HG03565 (cell line): ENCODE measurements at regions not wholly inside any gene's neighbourhood (a gene's known extent, or its start where the extent isn't known, plus 50 kb on each side); places are given as distances from the start of the nearest gene placed in this dataset.

Experiments used
- ATAC-seq: cut with Tn5 transposase; IDR thresholded peaks from one replicate; pipeline ENCODE4 v1.9.1; 2021; ENCODE audit warnings: mild to moderate bottlenecking, moderate library complexity; ENCODE audit not compliant: unreplicated experiment

DNA sequence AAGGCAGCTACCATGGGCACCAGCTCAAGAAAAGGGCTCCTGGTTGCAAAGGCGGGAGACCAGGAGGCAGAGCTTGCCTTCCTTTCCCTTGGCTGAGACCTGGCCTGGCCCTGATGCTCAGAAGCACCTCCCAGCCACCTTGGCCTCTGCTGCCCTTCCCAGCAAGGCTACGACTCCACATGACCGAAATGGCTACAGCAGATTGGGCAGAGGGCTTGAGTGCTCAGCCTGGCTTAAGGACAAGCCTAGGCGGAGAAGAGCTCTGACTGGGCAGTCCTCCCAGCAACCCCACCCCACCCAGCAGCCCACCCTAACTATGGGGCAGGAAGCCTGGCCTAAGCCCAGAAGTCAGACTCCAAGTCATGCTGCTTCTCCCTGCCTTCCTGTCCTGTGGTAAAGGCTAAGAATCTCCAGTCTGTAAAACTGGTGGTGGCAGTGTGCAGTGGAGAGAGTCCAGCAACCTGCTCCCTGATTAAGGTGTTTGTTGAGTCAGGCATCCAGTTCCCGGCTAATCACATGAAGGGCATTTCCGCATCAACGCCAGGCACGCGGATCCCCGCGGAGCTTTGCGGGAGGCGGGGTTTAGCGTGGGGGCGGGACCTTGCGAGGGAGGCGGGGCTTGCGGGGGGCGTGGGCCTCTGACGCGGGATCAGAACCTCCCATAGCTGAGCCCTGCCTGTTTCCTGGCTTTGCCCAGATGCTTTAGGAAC, 256.0 kb downstream of the BCL11A start:
- no peak for ATAC-seq

DNA sequence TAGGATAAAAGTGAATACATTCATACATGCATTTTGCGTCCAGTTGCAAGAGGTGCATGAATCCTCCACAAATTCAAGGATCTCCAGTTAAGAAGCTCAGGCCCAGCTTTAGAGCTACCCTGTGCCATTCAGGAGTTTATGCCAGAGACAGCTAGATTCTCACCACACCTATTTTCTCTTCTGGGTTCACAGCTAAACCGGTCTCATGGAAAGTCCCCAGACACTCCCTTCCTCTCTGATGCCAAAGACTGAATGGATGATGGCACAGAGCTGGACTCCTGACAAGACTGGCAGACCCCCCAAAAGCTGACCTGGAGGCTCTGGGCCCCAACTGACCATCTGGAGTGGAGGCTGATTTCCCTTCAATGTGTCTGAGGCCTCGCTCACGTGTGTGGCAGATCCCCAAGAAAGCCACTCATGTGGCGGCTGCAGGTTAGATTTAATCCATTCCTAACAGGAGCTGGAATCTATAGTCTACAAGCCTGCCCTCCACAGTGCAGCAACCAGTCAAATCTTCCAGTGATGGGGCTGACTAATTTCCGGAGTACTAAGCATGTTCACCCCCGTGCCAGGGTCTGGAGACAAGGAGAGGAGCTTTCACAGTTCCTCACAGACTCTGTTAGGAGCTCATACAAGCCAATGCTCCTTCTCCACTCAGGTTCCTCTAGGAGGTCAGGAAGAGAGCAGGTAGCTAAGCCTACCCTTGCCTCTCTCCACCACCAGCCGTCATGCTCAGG, 257.1 kb downstream of the BCL11A start:
- ATAC-seq: no peak

GRCh38 chr2:60295636-60295962, 257.9 kb downstream of the BCL11A start:
- no peak for ATAC-seq

- no peak for ATAC-seq
These were observed 258.4 kb downstream of the BCL11A start for GRCh38 chr2:60294901-60295635.

GRCh38 chr2:60292242-60292641, 261.2 kb downstream of the BCL11A start:
- ATAC-seq: peak; percentile 37

DNA sequence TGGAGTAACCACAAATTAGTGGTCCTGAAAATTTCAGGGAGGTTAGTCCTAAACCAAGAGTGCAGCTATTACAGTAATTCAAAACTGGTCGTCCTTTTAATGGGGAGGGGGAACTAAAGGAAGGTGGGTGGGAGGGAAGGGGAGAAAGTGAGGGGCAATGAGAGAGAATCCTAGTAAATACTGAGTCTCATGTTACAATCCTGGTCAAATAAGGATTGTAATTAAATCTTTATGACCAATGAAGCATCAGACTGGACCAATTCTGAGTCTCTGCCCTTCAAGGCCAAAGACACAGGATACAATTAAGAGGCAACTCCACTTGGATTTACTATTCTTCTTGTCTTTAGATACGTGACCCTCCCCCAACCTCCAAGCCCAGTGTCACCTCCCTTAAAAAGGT, 262.9 kb downstream of the BCL11A start:
- no peak for ATAC-seq

DNA sequence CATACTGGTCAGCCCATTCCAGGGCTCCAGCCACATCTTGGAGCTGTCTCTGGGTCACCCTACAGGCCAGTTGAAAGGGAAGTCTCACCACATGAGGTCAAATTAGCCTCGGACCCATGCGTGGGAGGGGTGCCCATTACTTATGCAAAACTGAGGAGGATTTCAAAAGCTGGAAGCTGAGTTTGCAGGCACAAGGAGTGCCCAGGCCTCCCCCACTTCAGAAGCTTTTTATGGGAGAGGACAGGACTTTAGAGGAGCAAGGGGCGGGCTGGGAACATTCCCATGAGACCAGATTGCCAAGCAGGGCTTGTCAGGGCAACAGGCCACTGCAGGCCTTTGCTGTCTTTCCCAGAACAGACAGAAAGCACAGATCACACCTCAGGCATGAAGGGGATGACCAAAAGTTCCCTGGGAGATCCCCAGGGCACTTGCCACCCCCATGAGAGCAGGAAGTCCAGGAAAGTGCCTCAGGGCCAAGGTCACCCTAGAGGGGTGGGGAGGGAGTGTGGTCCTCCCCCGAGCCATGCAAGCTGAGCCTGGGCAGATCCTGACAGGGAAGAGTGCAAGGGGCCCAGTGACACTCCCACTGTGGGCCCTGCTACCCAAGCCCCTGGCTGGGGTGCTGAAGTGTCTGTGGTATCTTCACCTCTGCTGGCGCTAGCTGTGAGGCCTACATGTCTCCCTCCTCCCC, 267.7 kb downstream of the BCL11A start:
- ATAC-seq: no peak

- no peak for ATAC-seq
These were observed 269.8 kb downstream of the BCL11A start for GRCh38 chr2:60283626-60284025.

GRCh38 chr2:60282886-60283285, 270.6 kb downstream of the BCL11A start:
- ATAC-seq: no peak

DNA sequence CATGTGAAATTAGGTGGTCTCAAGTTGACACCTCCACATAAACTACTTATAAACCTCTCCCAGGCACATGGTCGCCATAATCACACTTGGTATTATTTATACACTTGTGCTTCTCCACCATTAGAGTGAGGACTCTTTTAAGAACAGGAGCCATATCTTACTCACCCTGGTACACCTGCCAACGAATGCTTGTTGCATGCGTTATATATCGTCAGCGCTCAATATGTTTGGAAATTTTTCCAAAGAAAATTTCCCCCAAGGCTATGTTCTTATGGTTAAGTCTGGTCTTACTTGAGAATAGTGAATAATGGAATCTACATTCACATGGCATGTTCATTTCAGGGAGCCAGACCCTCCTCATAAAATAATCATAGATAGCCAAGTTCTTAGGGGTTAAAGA, 271.7 kb downstream of the BCL11A start:
- ATAC-seq: no peak

- ATAC-seq: no peak
These were observed 273.2 kb downstream of the BCL11A start for GRCh38 chr2:60280238-60280637.

GRCh38 chr2:60278906-60279305, 274.5 kb downstream of the BCL11A start:
- no peak for ATAC-seq

GRCh38 chr2:60275958-60276357, 277.5 kb downstream of the BCL11A start:
- no peak for ATAC-seq

GRCh38 chr2:60273836-60274235, 279.6 kb downstream of the BCL11A start:
- no peak for ATAC-seq

- no peak for ATAC-seq
These were observed 281.7 kb downstream of the BCL11A start for GRCh38 chr2:60271713-60272112.

DNA sequence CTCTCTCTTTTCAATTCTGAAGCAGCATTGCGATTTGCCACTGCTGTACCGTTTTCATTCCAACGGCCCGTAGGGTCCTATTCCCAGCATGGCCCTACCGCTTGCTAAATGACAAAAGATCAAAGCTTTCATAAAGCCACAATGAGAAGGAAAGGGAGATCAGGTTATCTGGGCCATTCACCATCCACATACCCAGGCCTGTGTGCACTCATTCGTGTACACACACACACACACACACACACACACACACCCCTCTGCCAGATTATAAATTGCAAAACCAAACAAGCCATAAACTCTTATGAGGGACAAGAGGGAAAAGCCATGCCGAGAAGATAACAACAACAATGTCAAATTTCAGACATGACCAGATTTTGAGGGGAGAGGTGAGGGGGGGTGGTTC, 282.3 kb downstream of the BCL11A start:
- no peak for ATAC-seq

DNA sequence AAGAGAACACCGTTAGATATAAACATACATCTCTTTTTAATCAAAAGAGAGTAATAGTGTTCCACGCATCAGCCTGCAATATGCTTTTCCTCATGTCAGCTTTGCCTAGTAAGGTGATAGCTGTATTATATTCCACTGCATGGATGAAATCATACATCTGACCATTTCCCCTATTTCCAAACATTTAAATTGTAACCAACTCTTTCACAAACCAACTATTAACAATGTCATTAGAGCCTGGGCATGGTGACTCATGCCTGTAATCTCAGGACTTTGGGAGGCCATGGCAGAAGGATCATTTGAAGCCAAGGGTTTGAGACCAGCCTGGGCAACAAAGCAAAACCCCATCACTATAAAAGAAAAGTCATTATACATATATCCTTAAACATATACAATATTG, 284.8 kb downstream of the BCL11A start:
- no peak for ATAC-seq

DNA sequence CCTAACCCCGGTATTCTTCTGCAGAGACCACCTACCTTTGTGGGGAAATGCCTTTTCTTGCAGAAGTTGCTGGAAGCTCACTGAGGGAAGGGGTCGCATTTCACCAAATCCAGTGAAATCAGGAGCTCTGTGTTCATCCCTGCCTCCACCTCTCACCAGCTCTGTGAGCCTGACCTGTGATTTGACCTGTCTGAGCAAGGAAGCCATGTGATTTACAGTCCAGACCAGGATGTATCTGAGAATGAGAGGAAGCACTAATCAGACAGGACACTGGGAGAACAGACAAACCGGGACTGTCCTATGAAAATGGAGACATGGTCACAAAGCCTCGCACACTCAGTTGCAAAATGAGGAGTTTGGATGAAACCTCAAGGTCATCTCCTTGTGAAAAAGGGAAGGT, 285.4 kb downstream of the BCL11A start:
- ATAC-seq: no peak

DNA sequence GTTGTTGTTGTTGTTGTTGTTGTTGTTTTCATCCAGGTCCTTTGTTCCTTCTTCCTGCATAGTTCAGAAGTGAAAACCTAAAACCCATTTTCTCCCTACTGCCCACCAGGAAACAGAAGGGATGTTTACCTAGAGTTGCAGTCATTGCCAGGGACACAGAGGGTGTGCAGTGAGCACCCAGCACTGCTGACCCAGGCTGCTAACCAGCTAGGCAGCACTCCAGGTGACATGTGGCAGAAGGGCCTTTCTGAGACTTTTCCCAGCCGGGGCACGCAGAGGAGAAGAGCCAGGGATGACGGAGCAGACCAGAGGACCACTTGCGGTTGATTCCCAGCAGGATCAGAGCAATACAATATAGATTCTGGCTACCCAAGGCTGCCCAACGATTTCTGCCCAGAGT, 286.3 kb downstream of the BCL11A start:
- ATAC-seq: no peak

DNA sequence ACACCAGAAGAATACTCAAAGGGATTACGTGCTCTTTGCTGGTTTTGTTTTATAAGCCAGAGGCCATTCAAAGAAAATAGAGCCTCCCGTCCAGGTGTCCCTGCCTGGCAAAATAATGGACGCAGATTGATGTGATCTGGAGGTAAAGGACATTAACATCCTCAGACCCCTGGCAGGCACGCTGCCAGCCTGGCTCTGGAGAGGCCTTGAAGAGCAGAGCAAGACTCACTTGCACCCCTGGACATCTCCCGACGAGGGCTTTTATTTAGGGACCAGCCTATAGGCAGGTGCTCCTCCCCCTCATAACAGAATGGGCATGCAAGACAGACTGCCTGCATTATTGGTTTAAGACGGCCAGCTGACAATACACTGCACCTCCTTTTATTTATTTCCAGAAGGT, 291.3 kb downstream of the BCL11A start:
- ATAC-seq: no peak

DNA sequence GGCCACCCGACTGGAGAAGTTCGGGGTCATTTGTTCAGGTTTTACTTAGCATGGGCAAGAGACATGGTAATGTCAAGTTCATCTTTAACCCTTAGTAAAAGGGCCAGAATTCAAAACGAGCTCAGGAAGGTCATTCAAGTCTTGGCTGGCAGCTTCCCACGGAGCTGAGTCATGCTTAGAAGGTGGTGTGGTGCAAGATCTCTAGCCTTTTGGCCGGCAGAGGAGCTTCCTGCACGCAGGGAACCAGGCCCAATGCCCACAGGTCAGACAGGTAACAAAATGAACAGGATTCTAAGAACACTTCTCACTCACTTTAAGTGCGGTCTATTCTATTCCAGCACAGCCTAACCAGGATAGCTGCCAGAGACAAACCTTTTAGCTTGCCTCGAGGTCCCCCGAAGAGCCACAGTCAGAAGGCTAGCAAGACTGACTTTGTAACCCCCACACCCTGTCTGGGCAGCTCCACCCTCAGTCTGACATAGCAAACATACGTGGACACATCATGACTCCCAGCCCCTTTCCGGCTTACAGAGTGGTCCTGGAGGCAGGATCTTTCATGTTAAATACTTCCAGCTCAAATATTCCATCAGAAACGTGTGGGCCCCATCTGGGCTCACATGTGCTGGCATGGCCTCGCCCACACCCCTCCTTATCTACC, 292.7 kb downstream of the BCL11A start:
- ATAC-seq: no peak
